Lung (tissue), 11 donors: ENCODE measurements at regions not wholly inside any gene's neighbourhood (a gene's known extent, or its start where the extent isn't known, plus 50 kb on each side); places are given as distances from the start of the nearest gene placed in this dataset.

Experiments used
- ATAC-seq: fragments of 200-7000 bp; cut with Tn5 transposase; one replicate; pipeline ENCODE4 v1.9.1; 2020; ENCODE audit warnings: moderate number of reproducible peaks; ENCODE audit not compliant: insufficient read depth, low FRiP score
- DNase-seq, 3 donors: peaks; one replicate each; pipeline ENCODE4 v3.0.0-alpha.2; 2013 to 2017
- H3K27ac ChIP-seq, 2 donors: one replicate each; pipeline ENCODE4 v1.5.1; 2013; ENCODE audit warnings: mild to moderate bottlenecking in 2 of 2, moderate library complexity in 2 of 2, control low read depth in 1 of 2, inconsistent platforms in 1 of 2, low read depth in 1 of 2, low read length in 1 of 2
- H3K27me3 ChIP-seq, 3 donors: one replicate each; pipeline ENCODE4 v1.5.1; 2013; ENCODE audit warnings: low read length in 2 of 3; ENCODE audit not compliant: control insufficient read depth in 3 of 3, insufficient read depth in 3 of 3
- H3K36me3 ChIP-seq, 4 donors: one replicate each; pipeline ENCODE4 v1.5.1; 2013; ENCODE audit warnings: low read length in 4 of 4, mild to moderate bottlenecking in 1 of 4, moderate library complexity in 1 of 4; ENCODE audit not compliant: control insufficient read depth in 4 of 4, insufficient read depth in 4 of 4
- H3K4me1 ChIP-seq, 5 donors: one replicate each; pipeline ENCODE4 v1.5.1; 2013; ENCODE audit warnings: low read length in 5 of 5, mild to moderate bottlenecking in 2 of 5, moderate library complexity in 1 of 5; ENCODE audit not compliant: control insufficient read depth in 5 of 5, insufficient read depth in 5 of 5
- H3K4me3 ChIP-seq: one replicate; pipeline ENCODE4 v1.5.1; 2013; ENCODE audit warnings: mild to moderate bottlenecking, control low read depth, moderate library complexity
- H3K9ac ChIP-seq, 2 donors: one replicate each; pipeline ENCODE4 v1.5.1; 2013; ENCODE audit warnings: low read length in 2 of 2, control low read depth in 1 of 2; ENCODE audit not compliant: insufficient read depth in 1 of 2
- H3K9me3 ChIP-seq, 4 donors: one replicate each; pipeline ENCODE4 v1.5.1; 2013; ENCODE audit warnings: low read length in 3 of 4, mild to moderate bottlenecking in 1 of 4, moderate library complexity in 1 of 4; ENCODE audit not compliant: control insufficient read depth in 4 of 4, insufficient read depth in 3 of 4
- CTCF ChIP-seq: IDR thresholded peaks from 2 replicates; pipeline ENCODE4 v1.5.1; 2012; ENCODE audit warnings: mild to moderate bottlenecking; ENCODE audit errors: control extremely low read depth, extremely low read depth
- WGBS, 2 donors: extraction: QIAGEN DNeasy Blood & Tissue Kit; methylation state at CpG; one replicate each; pipeline ENCODE4 v1.1.7; 2013; 5-methylcytosine and 5-hydroxymethylcytosine counted together
- donor health status: control.
- donor health status: control.
- donor health status: Bipolar disorder and iron deficiency.
- donor health status: healthy.
- donor health status: DM: yes; HTN: yes; CAD: no.

DNA sequence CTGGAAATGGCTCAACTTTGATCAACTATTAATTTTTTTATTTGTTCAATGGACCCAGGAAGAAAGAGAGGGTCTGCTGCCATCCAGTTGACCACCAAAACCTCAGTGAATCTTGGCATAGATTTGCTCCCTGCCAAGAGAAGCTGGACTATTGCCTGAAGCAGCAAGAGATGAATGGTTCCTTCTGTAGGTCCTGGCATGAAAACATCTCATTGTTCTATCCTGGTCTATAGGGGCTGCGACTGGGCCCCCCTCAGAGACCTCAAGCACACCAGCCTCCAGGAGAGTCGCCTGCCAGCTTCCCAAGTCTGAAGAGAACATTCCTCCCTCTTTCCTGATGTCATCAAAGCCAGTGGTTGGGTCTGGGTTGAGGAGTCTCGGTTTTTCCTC is 204.9 kb downstream of the TMX1 start:
- no peak for TF ChIP-seq CTCF
- no peak for ATAC-seq
- Histone ChIP-seq H3K27me3 (no peaks in the 10 kb centered on the region), H3K4me3 (no peak overlapping the region), H3K9ac (no peak overlapping the region), H3K36me3 (no peaks in the 10 kb centered on the region), H3K27ac (no peak overlapping the region), H3K4me1 (peaks cover 0 to 38% (median 10%) of the 10 kb centered on the region in 5 donors), H3K9me3 (no peaks in the 10 kb centered on the region)
- WGBS, 2 donors: 76 to 88% methylated on average over 3 of the region's 3 CpGs
- no peak for DNase-seq

GRCh38 chr14:51446771-51447170 is 204.9 kb upstream of the FRMD6 start:
- H3K9ac ChIP-seq: no peak overlapping the region
- no peak overlapping the region for H3K4me3 ChIP-seq
- no peaks in the 10 kb centered on the region for H3K27me3 ChIP-seq
- DNase-seq (no peak), ATAC-seq (no peak)
- TF ChIP-seq CTCF: no peak
- 57 to 71% methylated on average over 3 of the region's 3 CpGs for WGBS, 2 donors
- H3K9me3 ChIP-seq: no peaks in the 10 kb centered on the region
- peaks cover 0 to 28% (median 10%) of the 10 kb centered on the region in 5 donors for H3K4me1 ChIP-seq
- H3K36me3 ChIP-seq: no peaks in the 10 kb centered on the region
- no peak overlapping the region for H3K27ac ChIP-seq

DNA sequence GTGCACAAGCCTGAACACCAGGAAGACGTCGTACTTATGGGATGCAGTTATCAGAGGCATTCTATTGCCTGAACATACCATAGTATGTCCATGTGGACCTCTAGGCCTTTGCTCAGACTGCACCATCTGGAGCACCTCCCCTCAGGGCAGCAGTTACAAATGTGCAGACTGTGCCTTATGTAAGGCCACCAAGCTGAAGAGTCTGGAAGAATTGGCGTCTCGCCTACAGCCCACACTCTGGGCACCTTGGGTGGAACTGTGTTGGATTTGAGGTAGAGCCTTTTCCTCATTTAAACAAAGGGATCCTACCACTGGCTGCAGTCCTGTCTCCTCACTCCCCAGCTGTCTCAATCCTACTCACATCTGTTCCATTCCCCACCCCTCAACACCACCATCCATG is 204.3 kb upstream of the FRMD6 start:
- TF ChIP-seq CTCF: no peak
- WGBS, 2 donors: 95% methylated on average over 4 of the region's 4 CpGs
- DNase-seq: no peak

More for the DNA sequence above, 204.3 kb upstream of the FRMD6 start:
- H3K27ac ChIP-seq: no peak overlapping the region
- no peak overlapping the region for H3K9ac ChIP-seq
- H3K9me3 ChIP-seq: no peaks in the 10 kb centered on the region
- no peak overlapping the region for H3K4me3 ChIP-seq
- peaks cover 0 to 22% (median 10%) of the 10 kb centered on the region in 5 donors for H3K4me1 ChIP-seq
- H3K36me3 ChIP-seq: no peaks in the 10 kb centered on the region
- ATAC-seq: no peak
- no peaks in the 10 kb centered on the region for H3K27me3 ChIP-seq
